PC-9 (cell line): ENCODE measurements at regions not wholly inside any gene's neighbourhood (a gene's known extent, or its start where the extent isn't known, plus 50 kb on each side); places are given as distances from the start of the nearest gene placed in this dataset.

ENCODE experiments used
- EZH2 ChIP-seq: fragments of 200-600 bp; sonication (generic); IDR thresholded peaks from 2 replicates; pipeline ENCODE4 v1.8.0; 2017; ENCODE audit warnings: antibody characterized with exemption, low read depth
- TF ChIP-seq, protein P1 (sequence below): fragments of 200-600 bp; sonication (generic); conservative IDR thresholded peaks from 2 replicates; pipeline ENCODE4 v1.6.1; 2017; ENCODE audit warnings: mixed run types, antibody characterized with exemption, mild to moderate bottlenecking, moderate library complexity

DNA sequence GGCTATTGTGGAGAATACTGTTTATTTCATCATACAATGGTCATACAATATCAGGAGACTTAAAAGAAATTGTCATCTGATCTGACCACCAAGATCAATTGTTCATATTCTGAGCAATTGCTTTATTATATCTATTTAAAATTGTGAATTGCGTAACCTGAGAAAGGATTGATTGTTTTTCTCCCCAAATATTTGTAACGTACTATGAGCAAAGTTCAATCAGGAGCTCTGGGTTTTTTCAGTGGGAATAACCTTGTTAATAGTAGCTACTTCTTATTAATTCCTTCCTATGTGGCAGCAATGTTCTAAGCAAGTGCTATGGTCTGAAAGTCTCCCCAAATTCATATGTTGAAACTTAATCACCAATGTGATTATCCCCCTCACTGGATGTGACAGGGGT is 323.1 kb downstream of the ZPLD1 start:
- no peak for TF ChIP-seq EZH2
- TF ChIP-seq, protein P1, sequence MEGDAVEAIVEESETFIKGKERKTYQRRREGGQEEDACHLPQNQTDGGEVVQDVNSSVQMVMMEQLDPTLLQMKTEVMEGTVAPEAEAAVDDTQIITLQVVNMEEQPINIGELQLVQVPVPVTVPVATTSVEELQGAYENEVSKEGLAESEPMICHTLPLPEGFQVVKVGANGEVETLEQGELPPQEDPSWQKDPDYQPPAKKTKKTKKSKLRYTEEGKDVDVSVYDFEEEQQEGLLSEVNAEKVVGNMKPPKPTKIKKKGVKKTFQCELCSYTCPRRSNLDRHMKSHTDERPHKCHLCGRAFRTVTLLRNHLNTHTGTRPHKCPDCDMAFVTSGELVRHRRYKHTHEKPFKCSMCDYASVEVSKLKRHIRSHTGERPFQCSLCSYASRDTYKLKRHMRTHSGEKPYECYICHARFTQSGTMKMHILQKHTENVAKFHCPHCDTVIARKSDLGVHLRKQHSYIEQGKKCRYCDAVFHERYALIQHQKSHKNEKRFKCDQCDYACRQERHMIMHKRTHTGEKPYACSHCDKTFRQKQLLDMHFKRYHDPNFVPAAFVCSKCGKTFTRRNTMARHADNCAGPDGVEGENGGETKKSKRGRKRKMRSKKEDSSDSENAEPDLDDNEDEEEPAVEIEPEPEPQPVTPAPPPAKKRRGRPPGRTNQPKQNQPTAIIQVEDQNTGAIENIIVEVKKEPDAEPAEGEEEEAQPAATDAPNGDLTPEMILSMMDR = no peak
